H54 (cell line): ENCODE measurements at regions not wholly inside any gene's neighbourhood (a gene's known extent, or its start where the extent isn't known, plus 50 kb on each side); places are given as distances from the start of the nearest gene placed in this dataset.
"Not testable (repeated sequence)": the region's sequence is repeated elsewhere in the genome, so short reads cannot be mapped to it uniquely, and the experiment has no call there.

Source experiments
- DNase-seq: peaks from one replicate; pipeline ENCODE4 v3.0.0; 2011; ENCODE audit warnings: low spot score, mixed read lengths; ENCODE audit not compliant: insufficient read length
- FAIRE-seq: peaks from 3 replicates; lab custom pipeline; 2011; peaks lifted over from hg19 to GRCh38; lab: Jason Lieb, UNC
- POLR2A ChIP-seq: IDR thresholded peaks from 2 replicates; pipeline ENCODE4 v1.6.1; 2011; ENCODE audit warnings: low read depth, mild to moderate bottlenecking, low read length

GRCh38 chr11:123330471-123330870 is 99.6 kb upstream of the GRAMD1B start:
- no peak for FAIRE-seq
- no peak for TF ChIP-seq POLR2A
- no peak for DNase-seq

GRCh38 chr11:123330071-123330470 is 100.0 kb upstream of the GRAMD1B start:
- no peak for DNase-seq
- no peak for FAIRE-seq
- TF ChIP-seq POLR2A, result no peak

GRCh38 chr11:123328281-123328867 is 101.7 kb upstream of the GRAMD1B start:
- FAIRE-seq (no peak), DNase-seq (no peak)
- no peak for TF ChIP-seq POLR2A

- TF ChIP-seq POLR2A, result no peak
- FAIRE-seq, result no peak
- DNase-seq, result no peak
Measured at GRCh38 chr11:123325533-123325932, 104.5 kb upstream of the GRAMD1B start.

- FAIRE-seq (no peak), DNase-seq (no peak)
- TF ChIP-seq POLR2A, result no peak
Measured at GRCh38 chr11:123323568-123323967, 106.5 kb upstream of the GRAMD1B start.

GRCh38 chr11:123321636-123322035 is 108.4 kb upstream of the GRAMD1B start:
- no peak for TF ChIP-seq POLR2A
- FAIRE-seq, result no peak

GRCh38 chr11:123318623-123319022 is 111.4 kb upstream of the GRAMD1B start:
- DNase-seq (no peak), FAIRE-seq (no peak)
- TF ChIP-seq POLR2A, result no peak

More at GRCh38 chr11:123321636-123322035, 108.4 kb upstream of the GRAMD1B start:
- DNase-seq, result no peak

GRCh38 chr11:123318132-123318531 is 111.9 kb upstream of the GRAMD1B start:
- not testable (repeated sequence) for DNase-seq, FAIRE-seq

- TF ChIP-seq POLR2A, result no peak
- DNase-seq, result no peak
- no peak for FAIRE-seq
Measured at GRCh38 chr11:123316003-123316402, 114.1 kb upstream of the GRAMD1B start.

GRCh38 chr11:123314972-123315371 is 115.1 kb upstream of the GRAMD1B start:
- no peak for FAIRE-seq
- TF ChIP-seq POLR2A, result no peak

GRCh38 chr11:123313262-123313661 is 116.8 kb upstream of the GRAMD1B start:
- no peak for TF ChIP-seq POLR2A
- no peak for DNase-seq
- FAIRE-seq, result no peak

More at GRCh38 chr11:123314972-123315371, 115.1 kb upstream of the GRAMD1B start:
- no peak for DNase-seq

- TF ChIP-seq POLR2A, result no peak
- FAIRE-seq, result no peak
- DNase-seq, result no peak
Measured at GRCh38 chr11:123308077-123308476, 113.0 kb upstream of the CLMP start.

GRCh38 chr11:123307276-123307675 is 112.2 kb upstream of the CLMP start:
- FAIRE-seq, result no peak
- no peak for DNase-seq
- no peak for TF ChIP-seq POLR2A

- DNase-seq, result no peak
- no peak for FAIRE-seq
- TF ChIP-seq POLR2A, result no peak
Measured at GRCh38 chr11:123306531-123306930, 111.5 kb upstream of the CLMP start.

- FAIRE-seq (no peak), DNase-seq (no peak)
Measured at GRCh38 chr11:123305601-123306375, 110.7 kb upstream of the CLMP start.

More at GRCh38 chr11:123305601-123306375, 110.7 kb upstream of the CLMP start:
- no peak for TF ChIP-seq POLR2A
